Ovary (tissue), 3 donors: ENCODE measurements at regions not wholly inside any gene's neighbourhood (a gene's known extent, or its start where the extent isn't known, plus 50 kb on each side); places are given as distances from the start of the nearest gene placed in this dataset.

Source experiments
- POLR2A ChIP-seq: fragments of 450-650 bp; IDR thresholded peaks from one replicate; pipeline ENCODE4 v1.6.1; 2017; ENCODE audit warnings: antibody characterized with exemption, mild to moderate bottlenecking, moderate library complexity
- TF ChIP-seq, protein P1 (sequence below), 3 donors: fragments of 450-650 bp in 2 of 3; fragments of 200-600 bp in 1 of 3; IDR thresholded peaks; one replicate each; pipeline versions ENCODE4 v1.5.1 to v1.8.0; 2016 to 2022; ENCODE audit warnings: antibody characterized with exemption in 3 of 3, mild to moderate bottlenecking in 1 of 3
- donor health status: DM: no; HTN: no; CAD: no.

DNA sequence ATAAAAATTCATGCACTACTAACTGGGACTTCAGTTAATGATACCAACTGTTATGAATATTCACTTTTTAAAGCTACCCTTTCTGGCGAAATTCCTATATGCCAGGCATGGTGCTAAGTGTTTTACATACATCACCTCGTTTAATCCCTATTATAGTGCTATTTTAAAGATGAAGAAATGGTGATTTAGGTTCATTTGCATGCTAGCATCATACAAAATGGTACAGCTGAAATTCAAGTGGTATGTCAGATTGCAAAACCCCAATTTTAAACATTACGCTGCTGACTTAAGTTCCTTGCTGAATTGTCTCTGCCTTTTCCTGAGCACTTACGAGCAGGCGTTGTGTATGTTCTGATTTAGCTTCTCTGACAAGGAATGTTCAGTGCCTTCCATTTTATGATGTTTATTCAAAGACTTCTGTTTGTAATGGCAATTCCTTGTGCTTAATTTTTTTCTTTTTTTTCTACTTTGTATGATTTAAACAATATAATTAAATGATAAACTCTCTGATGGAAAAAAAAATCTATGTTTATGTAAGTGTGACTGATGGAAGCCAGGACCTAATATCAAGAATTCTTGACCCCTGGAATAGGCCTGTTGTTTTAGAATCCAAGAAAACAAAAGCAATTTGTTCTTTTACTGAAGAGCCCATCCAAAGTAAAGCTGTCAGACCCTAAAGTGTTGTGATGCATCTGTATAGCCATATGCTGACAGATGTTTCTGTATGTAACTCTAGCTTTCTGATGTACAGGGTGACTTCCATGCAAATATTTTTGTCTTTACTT, 148.1 kb downstream of the PCDH7 start:
- TF ChIP-seq POLR2A = no peak
- TF ChIP-seq, protein P1, sequence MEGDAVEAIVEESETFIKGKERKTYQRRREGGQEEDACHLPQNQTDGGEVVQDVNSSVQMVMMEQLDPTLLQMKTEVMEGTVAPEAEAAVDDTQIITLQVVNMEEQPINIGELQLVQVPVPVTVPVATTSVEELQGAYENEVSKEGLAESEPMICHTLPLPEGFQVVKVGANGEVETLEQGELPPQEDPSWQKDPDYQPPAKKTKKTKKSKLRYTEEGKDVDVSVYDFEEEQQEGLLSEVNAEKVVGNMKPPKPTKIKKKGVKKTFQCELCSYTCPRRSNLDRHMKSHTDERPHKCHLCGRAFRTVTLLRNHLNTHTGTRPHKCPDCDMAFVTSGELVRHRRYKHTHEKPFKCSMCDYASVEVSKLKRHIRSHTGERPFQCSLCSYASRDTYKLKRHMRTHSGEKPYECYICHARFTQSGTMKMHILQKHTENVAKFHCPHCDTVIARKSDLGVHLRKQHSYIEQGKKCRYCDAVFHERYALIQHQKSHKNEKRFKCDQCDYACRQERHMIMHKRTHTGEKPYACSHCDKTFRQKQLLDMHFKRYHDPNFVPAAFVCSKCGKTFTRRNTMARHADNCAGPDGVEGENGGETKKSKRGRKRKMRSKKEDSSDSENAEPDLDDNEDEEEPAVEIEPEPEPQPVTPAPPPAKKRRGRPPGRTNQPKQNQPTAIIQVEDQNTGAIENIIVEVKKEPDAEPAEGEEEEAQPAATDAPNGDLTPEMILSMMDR (IDR thresholded peaks at IDR 0.05) = no peak
